B cell (primary cell): ENCODE measurements at regions not wholly inside any gene's neighbourhood (a gene's known extent, or its start where the extent isn't known, plus 50 kb on each side); places are given as distances from the start of the nearest gene placed in this dataset.

Experiments used
- ATAC-seq: fragments of 200-7000 bp; cut with Tn5 transposase; one replicate; pipeline ENCODE4 v1.10.0; 2021; ENCODE audit warnings: low read depth, mild to moderate bottlenecking, moderate number of reproducible peaks, moderate library complexity
- CTCF ChIA-PET: fragments of 350-600 bp; sonication (Branson Sonifier 250); formaldehyde crosslinking; loops from one replicate; lab custom pipeline; 2021; ENCODE audit warnings: antibody characterized with exemption, inconsistent platforms; lab: Charles Lee
- POLR2A ChIA-PET: fragments of 350-600 bp; sonication (Branson Sonifier 250); formaldehyde crosslinking; loops from one replicate; lab custom pipeline; 2021; ENCODE audit warnings: antibody characterized with exemption; lab: Charles Lee
- DNase-seq: peaks from one replicate; pipeline ENCODE4 v3.0.0; 2013
- H2AFZ ChIP-seq: 2 replicates; pipeline ENCODE4 v1.6.1; 2012; ENCODE audit warnings: mild to moderate bottlenecking, low read depth, low read length; ENCODE audit not compliant: insufficient read depth, poor library complexity, severe bottlenecking
- H3K27ac ChIP-seq, 2 donors: 1 replicate in 1 of 2; 2 replicates in 1 of 2; pipeline ENCODE4 v1.5.1; 2012 to 2013; ENCODE audit warnings: low read length in 2 of 2, mild to moderate bottlenecking in 2 of 2, moderate library complexity in 1 of 2
- H3K27me3 ChIP-seq, 4 experiments: fragments of 200-600 bp in 1 of 4; sonication (generic) in 1 of 4; replicated peaks in 1 of 4; 1 replicate in 2 of 4; 2 replicates in 2 of 4; pipeline versions ENCODE4 v1.6.1 to v1.7.0; 2013 to 2016; ENCODE audit warnings: low read length in 3 of 4, mild to moderate bottlenecking in 2 of 4, mixed read lengths in 1 of 4, moderate library complexity in 1 of 4; ENCODE audit not compliant: insufficient read depth in 4 of 4, control insufficient read depth in 3 of 4; ENCODE audit errors: control extremely low read depth in 1 of 4
- H3K36me3 ChIP-seq, 2 experiments: replicated peaks in 1 of 2; 1 replicate in 1 of 2; 2 replicates in 1 of 2; pipeline versions ENCODE4 v1.6.1 to v1.7.1; 2013; ENCODE audit warnings: low read length in 1 of 2; ENCODE audit not compliant: insufficient read depth in 2 of 2, control insufficient read depth in 1 of 2; ENCODE audit errors: control extremely low read depth in 1 of 2, extremely low read depth in 1 of 2
- H3K4me1 ChIP-seq, 2 donors: fragments of 200-600 bp in 1 of 2; sonication (generic) in 1 of 2; 1 replicate in 1 of 2; 2 replicates in 1 of 2; pipeline versions ENCODE4 v1.5.1 to v1.6.1; 2013 to 2017; ENCODE audit warnings: low read length in 2 of 2; ENCODE audit not compliant: control insufficient read depth in 2 of 2, insufficient read depth in 2 of 2
- H3K4me2 ChIP-seq: replicated peaks from 2 replicates; pipeline ENCODE3; 2012; ENCODE audit warnings: mild to moderate bottlenecking, low read depth, low read length; ENCODE audit not compliant: poor library complexity, severe bottlenecking
- H3K4me3 ChIP-seq, 5 experiments: fragments of 200-600 bp in 1 of 5; sonication (generic) in 1 of 5; 1 replicate in 3 of 5; 2 replicates in 2 of 5; pipeline versions ENCODE4 v1.5.1 to v1.7.0; 2011 to 2016; ENCODE audit warnings: low read length in 4 of 5, mild to moderate bottlenecking in 4 of 5, low read depth in 2 of 5, control low read depth in 1 of 5, moderate library complexity in 1 of 5; ENCODE audit not compliant: insufficient read depth in 1 of 5; ENCODE audit errors: control extremely low read depth in 1 of 5, extremely low read depth in 1 of 5
- H3K79me2 ChIP-seq: fragments of 200-600 bp; sonication (generic); one replicate; pipeline ENCODE4 v1.6.0; 2016; ENCODE audit warnings: low read length; ENCODE audit not compliant: control insufficient read depth, insufficient read depth
- H3K9ac ChIP-seq: fragments of 200-600 bp; sonication (generic); 2 replicates; pipeline ENCODE4 v1.6.1; 2017; ENCODE audit warnings: mild to moderate bottlenecking, low read length, moderate library complexity
- H3K9me3 ChIP-seq, 3 donors: one replicate each; pipeline versions ENCODE4 v1.6.1 to v1.7.1; 2013; ENCODE audit warnings: low read length in 2 of 3; ENCODE audit not compliant: control insufficient read depth in 2 of 3, insufficient read depth in 1 of 3; ENCODE audit errors: control extremely low read depth in 1 of 3
- H4K20me1 ChIP-seq: 2 replicates; pipeline ENCODE4 v1.6.0; 2012; ENCODE audit warnings: mild to moderate bottlenecking, low read length; ENCODE audit not compliant: insufficient read depth, control insufficient read depth, poor library complexity, severe bottlenecking
- H3K27ac Mint-ChIP-seq: one replicate; pipeline ENCODE4 v1.8.0; 2021; ENCODE audit warnings: mixed read lengths
- H3K27me3 Mint-ChIP-seq: one replicate; pipeline ENCODE4 v1.8.0; 2021; ENCODE audit warnings: mixed read lengths
- H3K4me1 Mint-ChIP-seq: one replicate; pipeline ENCODE4 v1.8.0; 2021; ENCODE audit warnings: mixed read lengths
- H3K4me3 Mint-ChIP-seq: one replicate; pipeline ENCODE4 v1.8.0; 2021; ENCODE audit warnings: mixed read lengths
- H3K9me3 Mint-ChIP-seq: one replicate; pipeline ENCODE4 v1.8.0; 2022; ENCODE audit warnings: mixed read lengths; ENCODE audit not compliant: insufficient read depth
- CTCF ChIP-seq: fragments of 200-600 bp; IDR thresholded peaks from one replicate; pipeline ENCODE4 v1.8.0; 2022; ENCODE audit warnings: antibody characterized with exemption, mild to moderate bottlenecking
- EZH2 ChIP-seq: IDR thresholded peaks from 2 replicates; pipeline ENCODE4 v1.6.1; 2012; ENCODE audit warnings: borderline replicate concordance, low read depth, mild to moderate bottlenecking, moderate library complexity, low read length; ENCODE audit not compliant: insufficient read depth, poor library complexity, severe bottlenecking
- WGBS: methylation state at CpG from one replicate; pipeline ENCODE4 v1.1.5; 2013; ENCODE audit warnings: missing lambda C conversion rate; ENCODE audit not compliant: insufficient coverage; 5-methylcytosine and 5-hydroxymethylcytosine counted together
- intact Hi-C: fragments of 100-400 bp; cut with micrococcal nuclease; formaldehyde crosslinking; loops from one replicate; pipeline ENCODE4 v1.10.0; 2022

- Mint-ChIP-seq H3K4me1 (no peaks in the 10 kb centered on the region), H3K4me3 (no peak overlapping the region), H3K27me3 (no peaks in the 10 kb centered on the region), H3K27ac (no peak overlapping the region), H3K9me3 (no peaks in the 10 kb centered on the region)
- no peaks in the 10 kb centered on the region for H4K20me1 ChIP-seq
- intact Hi-C loops = no loop called here
- no peak overlapping the region for H3K9ac ChIP-seq
- DNase-seq = no peak
- H2AFZ ChIP-seq = no peak overlapping the region
- peaks cover 0 to 2% of the 10 kb centered on the region in 2 experiments for H3K36me3 ChIP-seq
- ChIA-PET CTCF (no interaction called here), POLR2A (interaction anchor here (0.7 kb wide), 1 partner anchor 37 kb away, joined by 3 read pairs; no protein-coding TSS in a partner anchor)
- no peaks in the 10 kb centered on the region for H3K79me2 ChIP-seq
- no peak for TF ChIP-seq EZH2
- no peak for TF ChIP-seq CTCF
- H3K27me3 ChIP-seq = no peaks in the 10 kb centered on the region
- H3K4me2 ChIP-seq = no peak overlapping the region
- no peak overlapping the region for H3K27ac ChIP-seq
- peaks cover 0 to 3% (median 0%) of the 10 kb centered on the region in 3 donors for H3K9me3 ChIP-seq
- 100% methylated on average over 1 of the region's 3 CpGs for WGBS
- ATAC-seq = no peak
- no peak overlapping the region for H3K4me3 ChIP-seq
- H3K4me1 ChIP-seq = no peaks in the 10 kb centered on the region
Measured at GRCh38 chr2:113838744-113839444, 51.0 kb upstream of the ACTR3 start.

DNA sequence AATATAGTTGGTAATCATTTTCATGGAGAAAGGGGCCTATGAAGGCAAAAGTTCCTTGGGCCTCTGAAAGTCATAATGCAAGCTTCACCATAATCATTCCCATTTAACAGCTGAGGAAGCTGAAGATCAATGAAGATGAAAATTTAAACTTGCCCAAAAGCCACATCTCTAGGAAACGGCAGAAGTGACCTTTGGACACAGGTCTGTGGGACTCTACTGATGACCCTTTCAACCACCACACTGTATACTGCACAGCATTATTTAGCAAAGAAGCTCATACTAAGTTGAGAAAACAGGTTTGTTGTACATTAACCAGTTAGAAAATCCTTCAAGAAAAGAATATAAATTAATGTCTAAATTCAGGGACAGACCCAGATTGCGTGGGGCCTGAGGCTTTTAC, 51.6 kb upstream of the ACTR3 start:
- ChIA-PET CTCF (no interaction called here), POLR2A (interaction anchor here (0.7 kb wide), 1 partner anchor 37 kb away, joined by 3 read pairs; no protein-coding TSS in a partner anchor)
- no peak overlapping the region for H2AFZ ChIP-seq
- no peaks in the 10 kb centered on the region for H3K27me3 ChIP-seq
- peaks cover 0 to 2% of the 10 kb centered on the region in 2 experiments for H3K36me3 ChIP-seq
- Mint-ChIP-seq H3K9me3 (no peaks in the 10 kb centered on the region), H3K27me3 (no peaks in the 10 kb centered on the region), H3K4me1 (no peaks in the 10 kb centered on the region), H3K27ac (no peak overlapping the region), H3K4me3 (no peak overlapping the region)
- H4K20me1 ChIP-seq = no peaks in the 10 kb centered on the region
- no peak overlapping the region for H3K27ac ChIP-seq
- ATAC-seq (no peak), DNase-seq (no peak)
- intact Hi-C loops = no loop called here
- no peak for TF ChIP-seq EZH2
- no peak for TF ChIP-seq CTCF
- no peaks in the 10 kb centered on the region for H3K4me1 ChIP-seq
- WGBS = no CpG with 5 or more reads among the region's 2 CpGs
- H3K79me2 ChIP-seq = no peaks in the 10 kb centered on the region
- H3K4me3 ChIP-seq = no peak overlapping the region
- H3K4me2 ChIP-seq = no peak overlapping the region
- H3K9ac ChIP-seq = no peak overlapping the region
- peaks cover 0 to 3% (median 0%) of the 10 kb centered on the region in 3 donors for H3K9me3 ChIP-seq
